ENCODE measurements at regions not wholly inside any gene's neighbourhood (a gene's known extent, or its start where the extent isn't known, plus 50 kb on each side); places are given as distances from the start of the nearest gene placed in this dataset.

- DNase-seq (ENCODE audit: low read depth in 3 of 3) = no peak
Observed at GRCh38 chr11:16440136-16440535, 83.8 kb upstream of the SOX6 start.

GRCh38 chr11:16434036-16434435, 77.7 kb upstream of the SOX6 start:
- no peak for DNase-seq (ENCODE audit: low read depth in 3 of 3)

GRCh38 chr11:16430674-16431073, 74.3 kb upstream of the SOX6 start:
- DNase-seq (ENCODE audit: low read depth in 3 of 3) = no peak

DNA sequence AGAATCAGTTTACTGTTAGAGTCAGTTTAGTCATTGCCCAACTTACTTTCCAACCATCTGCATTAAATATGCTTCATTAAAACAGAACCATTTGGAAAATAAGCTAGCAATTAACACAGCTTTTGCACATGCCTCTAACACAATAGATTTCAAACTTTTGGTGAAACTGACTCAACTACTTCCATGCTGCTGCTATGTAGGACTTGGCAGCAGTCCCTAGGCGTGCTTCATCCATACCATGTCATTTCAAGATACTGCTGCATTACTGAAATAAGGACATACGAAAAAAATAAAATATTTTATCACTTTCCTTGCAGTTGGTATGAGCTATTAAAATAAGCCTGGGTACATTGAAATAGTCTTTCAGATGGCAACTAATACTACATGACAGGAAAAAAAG, 65.5 kb upstream of the SOX6 start:
- DNase-seq (ENCODE audit: low read depth in 3 of 3) = no peak

GRCh38 chr11:16418428-16419097, 62.2 kb upstream of the SOX6 start:
- no peak for DNase-seq (ENCODE audit: low read depth in 3 of 3)

DNA sequence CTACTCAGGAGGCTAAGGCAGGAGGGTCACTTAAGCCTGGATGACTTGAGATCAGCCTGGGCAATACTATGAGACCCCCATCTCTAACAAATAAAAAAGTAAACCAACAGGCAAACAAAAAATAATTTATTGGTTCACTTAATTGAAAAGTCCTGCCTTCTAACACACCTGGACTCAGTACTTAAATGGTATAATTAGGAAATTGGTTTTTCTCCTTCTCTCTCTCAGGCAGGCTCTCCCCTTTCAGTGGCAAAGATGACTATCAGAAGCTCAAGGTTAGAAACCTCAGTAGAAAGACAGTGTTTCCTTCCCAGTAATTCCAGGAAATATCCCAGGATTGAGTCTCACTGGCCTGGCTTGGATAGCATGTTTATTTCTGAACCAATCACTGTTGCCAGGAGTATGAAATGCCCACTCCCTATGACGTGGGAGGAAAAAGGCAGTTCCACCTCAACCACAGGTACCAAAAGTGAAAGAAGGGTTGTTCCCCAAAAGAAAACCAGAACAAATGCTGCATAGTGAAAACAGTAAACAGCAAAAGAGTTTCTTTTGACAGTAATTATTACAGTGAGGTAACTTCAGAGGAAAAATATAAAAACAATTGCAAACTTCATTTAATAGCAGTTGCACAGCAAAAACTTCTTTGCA, 56.3 kb upstream of the SOX6 start:
- no peak for DNase-seq (ENCODE audit: low read depth in 3 of 3)

DNA sequence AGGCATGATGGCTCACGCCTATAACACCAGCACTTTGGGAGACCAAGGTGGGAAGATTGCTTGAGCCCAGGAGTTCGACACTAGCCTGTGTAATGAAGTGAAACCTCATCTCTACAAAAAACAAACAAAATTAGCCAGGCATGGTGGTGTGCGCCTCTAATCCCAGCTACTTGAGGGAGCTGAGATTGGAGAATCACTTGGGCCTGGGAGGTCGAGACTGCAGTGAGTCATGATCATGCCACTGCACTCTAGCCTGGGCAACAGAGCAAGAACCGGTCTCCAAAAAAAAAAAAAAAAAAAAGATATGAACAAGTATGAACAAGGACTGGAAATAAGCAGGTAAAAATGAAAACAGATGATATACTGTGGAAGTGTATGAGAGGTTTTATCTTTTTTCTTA, 54.1 kb upstream of the SOX6 start:
- no peak for DNase-seq (ENCODE audit: low read depth in 3 of 3)

GRCh38 chr11:16408619-16409018, 52.3 kb upstream of the SOX6 start:
- DNase-seq (ENCODE audit: low read depth in 3 of 3) = no peak

DNA sequence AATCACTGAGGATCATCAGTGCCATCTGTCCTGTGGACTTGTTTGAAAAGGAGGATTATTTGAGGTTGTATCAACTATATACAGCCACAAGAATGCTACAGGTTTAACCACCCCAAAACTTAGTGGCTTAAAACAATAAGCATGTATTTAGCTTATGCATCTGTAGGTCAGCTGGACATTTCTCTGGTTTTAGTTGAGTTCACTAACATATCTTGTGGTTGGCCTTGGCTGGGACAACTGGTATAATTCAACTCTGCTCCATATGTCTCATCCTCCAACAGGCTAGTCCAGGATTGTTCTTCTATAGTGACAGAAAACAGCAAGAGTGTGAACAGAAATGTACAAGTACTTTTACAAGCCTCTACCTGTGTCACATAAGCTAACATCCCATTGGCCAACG, 49.9 kb upstream of the SOX6 start:
- no peak for DNase-seq (ENCODE audit: low read depth in 3 of 3)
